GM12874 (cell line): ENCODE measurements at regions not wholly inside any gene's neighbourhood (a gene's known extent, or its start where the extent isn't known, plus 50 kb on each side); places are given as distances from the start of the nearest gene placed in this dataset.

Experiments used
- CTCF ChIP-seq: IDR thresholded peaks from 2 replicates; pipeline ENCODE4 v1.5.1; 2011; ENCODE audit warnings: low read depth, mild to moderate bottlenecking, control low read depth, low read length, moderate library complexity; ENCODE audit not compliant: insufficient read depth

- TF ChIP-seq CTCF, result no peak
These were observed 204.1 kb downstream of the WNT5A start for GRCh38 chr3:55282994-55283393.

- no peak for TF ChIP-seq CTCF
These were observed 215.0 kb downstream of the WNT5A start for GRCh38 chr3:55272031-55272645.

- TF ChIP-seq CTCF, result no peak
These were observed 215.6 kb downstream of the WNT5A start for GRCh38 chr3:55271549-55271948.

GRCh38 chr3:55270976-55271375 is 216.1 kb downstream of the WNT5A start:
- no peak for TF ChIP-seq CTCF

GRCh38 chr3:55269636-55270035 is 217.5 kb downstream of the WNT5A start:
- no peak for TF ChIP-seq CTCF

- no peak for TF ChIP-seq CTCF
These were observed 218.0 kb downstream of the WNT5A start for GRCh38 chr3:55269096-55269495.

- TF ChIP-seq CTCF, result no peak
These were observed 219.7 kb downstream of the WNT5A start for GRCh38 chr3:55267206-55267930.
